HG03520 (cell line): ENCODE measurements at regions not wholly inside any gene's neighbourhood (a gene's known extent, or its start where the extent isn't known, plus 50 kb on each side); places are given as distances from the start of the nearest gene placed in this dataset.

Experiments
- ATAC-seq: cut with Tn5 transposase; IDR thresholded peaks from one replicate; pipeline ENCODE4 v1.9.1; 2021; ENCODE audit warnings: mild to moderate bottlenecking, moderate library complexity; ENCODE audit not compliant: unreplicated experiment

DNA sequence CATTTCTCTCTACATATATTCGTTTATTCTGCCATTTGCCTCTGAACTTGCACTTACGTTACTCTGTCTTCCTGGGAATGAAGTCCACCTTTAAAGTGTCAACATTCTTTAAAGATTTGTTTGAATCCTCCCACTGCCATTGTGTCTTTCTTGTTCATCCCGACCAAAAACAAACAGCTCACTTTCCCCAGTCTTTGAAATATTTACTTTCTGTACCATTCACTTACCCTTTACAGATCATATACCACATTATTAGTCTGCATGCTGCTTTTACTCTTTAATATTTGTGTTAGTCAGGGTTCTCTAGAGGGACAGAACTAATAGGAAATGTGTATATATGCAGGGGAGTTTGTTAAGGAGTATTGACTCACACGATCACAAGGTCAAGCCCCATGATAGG lies 176.6 kb upstream of the STARD13 start:
- no peak for ATAC-seq

DNA sequence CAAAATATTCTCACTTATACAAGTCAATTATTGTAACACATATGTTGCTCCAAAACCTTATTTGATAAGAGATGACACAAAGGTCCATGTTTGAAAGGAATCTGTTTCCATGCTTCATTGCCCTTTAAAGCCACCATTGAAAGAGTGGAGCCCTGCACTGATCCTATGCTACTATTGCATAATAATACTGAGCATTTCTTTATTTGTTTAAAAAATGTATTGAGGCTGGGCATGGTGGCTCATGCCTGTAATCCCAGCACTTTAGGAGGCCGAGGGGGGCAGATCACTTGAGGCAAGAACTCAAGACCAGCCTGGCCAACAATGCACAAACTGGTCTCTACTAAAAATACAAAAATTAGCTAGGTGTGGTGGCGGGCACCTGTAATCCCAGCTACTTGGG lies 178.8 kb upstream of the STARD13 start:
- no peak for ATAC-seq

DNA sequence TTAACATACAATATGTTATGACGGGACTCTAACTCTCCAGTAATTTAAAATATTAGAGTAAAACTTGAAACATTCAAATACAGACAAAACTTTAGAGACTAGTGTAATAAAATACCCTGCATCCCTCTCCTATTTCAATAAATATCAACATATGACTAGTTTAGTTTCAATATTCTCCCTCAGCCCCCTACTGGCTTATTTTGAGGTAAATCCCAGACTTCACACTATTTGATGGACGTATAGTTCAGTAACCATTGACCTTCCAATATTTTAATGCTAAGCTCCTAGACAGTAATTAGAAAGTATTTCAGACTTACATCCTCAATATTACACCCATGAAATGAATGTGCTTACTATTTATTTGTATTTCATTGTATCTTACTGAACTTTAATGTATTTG lies 180.7 kb upstream of the STARD13 start:
- ATAC-seq = no peak

DNA sequence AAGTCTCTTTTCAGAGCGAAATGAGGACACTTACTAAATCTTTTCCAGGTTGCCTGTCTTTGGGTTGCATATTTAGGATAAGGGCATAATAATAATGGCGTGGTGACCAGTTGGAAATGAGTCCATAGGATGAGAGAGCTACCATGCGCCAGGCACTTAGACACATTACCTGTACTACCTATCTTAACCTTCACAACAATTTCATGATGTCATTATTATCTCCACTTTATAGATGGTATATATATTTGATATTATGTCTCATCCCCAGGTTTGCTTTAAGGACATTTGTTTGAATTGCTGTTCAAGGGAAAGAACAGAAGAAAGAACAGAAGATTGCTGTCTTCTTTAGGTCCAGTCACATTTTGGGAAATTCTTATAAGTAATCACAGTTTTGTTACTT lies 182.0 kb upstream of the STARD13 start:
- no peak for ATAC-seq

DNA sequence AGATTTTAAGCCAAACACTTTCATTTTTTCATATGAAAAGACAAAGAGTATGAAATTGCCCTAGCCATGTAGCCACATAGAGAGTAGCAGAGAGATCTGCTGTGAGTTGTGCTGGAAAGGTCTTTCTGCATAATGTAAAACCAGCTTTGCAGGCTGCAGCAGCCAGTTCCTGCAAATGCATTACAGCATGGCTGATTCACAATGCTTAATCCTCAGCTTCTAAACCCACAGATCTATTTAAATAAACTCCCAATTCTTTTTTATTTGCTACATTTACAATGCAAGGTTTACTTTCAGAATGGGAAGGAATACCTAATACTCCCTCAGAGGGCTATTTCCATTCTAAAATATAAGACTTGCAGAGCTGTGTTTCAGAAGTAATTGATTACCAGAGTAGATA lies 185.6 kb upstream of the STARD13 start:
- ATAC-seq = no peak

DNA sequence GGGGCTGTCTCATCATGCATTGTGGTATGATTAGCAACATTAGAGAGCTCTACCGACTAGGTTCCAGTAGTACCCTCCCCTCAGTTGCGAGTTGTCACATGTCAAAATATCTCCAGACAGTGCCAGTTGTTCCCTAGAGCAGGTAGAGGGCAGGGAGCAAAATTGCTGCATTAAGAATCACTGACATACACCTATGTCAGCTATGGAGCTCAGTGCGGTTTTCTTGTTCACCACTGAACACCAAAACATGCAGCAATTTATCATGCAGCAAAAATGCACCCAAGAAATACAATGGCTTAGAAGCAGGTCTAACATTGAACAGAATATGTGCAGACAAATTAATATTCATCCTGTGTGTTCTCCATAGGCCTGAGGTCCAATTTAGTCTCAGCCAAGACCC lies 186.9 kb upstream of the STARD13 start:
- no peak for ATAC-seq

DNA sequence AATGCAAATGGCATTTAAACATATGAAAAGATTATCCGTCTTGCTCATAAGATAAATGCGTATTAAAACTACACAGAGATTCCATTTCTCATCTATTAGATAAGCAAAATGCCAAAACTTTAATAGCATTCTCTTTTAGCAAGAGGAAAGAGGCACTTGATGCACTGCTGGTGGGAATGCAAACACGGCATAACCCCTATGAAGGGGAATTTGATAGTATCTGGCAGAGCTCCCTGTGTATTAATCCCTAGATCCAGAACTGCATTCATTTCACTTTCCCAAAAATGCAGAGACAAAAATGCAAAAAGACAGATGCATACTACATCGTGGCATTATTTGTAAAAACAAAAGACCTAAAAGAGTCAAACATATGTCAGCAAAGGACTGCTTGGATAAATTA lies 193.6 kb upstream of the STARD13 start:
- no peak for ATAC-seq

- no peak for ATAC-seq
Observed at GRCh38 chr13:33480561-33480960, 195.0 kb upstream of the STARD13 start.

DNA sequence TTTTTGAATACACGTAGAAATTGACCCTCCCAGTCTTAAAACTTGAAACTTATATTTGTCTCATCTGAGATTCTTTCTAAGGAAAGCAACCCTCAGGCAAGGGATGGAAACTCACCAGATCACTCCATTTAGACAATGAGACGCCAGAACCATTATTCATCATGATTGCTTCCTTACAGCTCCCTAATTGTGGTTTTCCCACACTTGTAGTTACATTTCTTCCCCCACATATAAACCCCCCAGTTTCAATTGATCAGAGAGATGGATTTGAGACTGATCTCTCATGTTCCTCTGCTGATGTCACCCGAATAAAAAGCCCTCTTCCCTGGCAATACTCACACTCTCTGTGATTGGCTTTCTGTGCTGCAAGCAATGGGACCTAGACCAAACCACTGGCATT lies 197.9 kb upstream of the STARD13 start:
- ATAC-seq = no peak

DNA sequence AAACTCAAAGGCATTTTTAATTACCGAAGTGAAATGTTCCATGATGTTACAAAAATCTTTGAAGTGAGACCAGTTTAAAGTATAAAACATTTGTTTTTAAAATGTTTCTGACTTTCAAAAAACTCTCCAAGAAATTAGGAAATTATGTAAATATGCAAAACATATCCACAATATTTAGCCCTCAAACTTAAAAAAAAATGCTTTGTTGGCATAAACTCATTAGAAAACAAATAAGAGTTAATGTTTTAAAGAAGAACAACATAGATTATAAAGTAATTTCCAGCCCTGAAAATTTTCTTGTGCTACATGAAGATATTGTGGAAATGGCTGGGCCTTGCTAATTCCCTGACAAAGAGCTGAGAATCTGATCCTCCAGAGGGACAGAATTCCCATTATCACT lies 199.7 kb upstream of the STARD13 start:
- ATAC-seq = no peak

- no peak for ATAC-seq
Observed at GRCh38 chr13:33487575-33488243, 202.2 kb upstream of the STARD13 start.

DNA sequence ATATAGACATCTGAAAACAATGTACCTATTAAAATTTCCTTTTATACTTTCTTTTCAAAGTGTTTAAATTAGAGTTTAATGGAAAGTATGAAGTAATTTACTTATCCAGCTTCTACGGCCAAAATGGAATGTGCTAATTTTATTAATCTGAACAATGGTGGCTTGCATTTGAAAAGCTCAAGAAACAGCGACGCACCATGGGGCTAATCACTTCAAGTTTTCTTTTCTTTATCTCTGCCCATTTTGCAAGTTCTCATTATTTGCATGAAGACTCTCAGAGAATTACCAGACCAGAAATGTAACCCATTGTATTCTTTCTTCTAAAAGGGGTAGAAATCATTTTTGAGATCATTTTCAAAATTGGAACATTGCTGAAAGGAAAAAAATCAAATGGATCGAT lies 204.0 kb upstream of the STARD13 start:
- no peak for ATAC-seq

GRCh38 chr13:33490461-33491327 lies 205.1 kb upstream of the STARD13 start:
- ATAC-seq = no peak

- ATAC-seq = no peak
Observed at GRCh38 chr13:33493672-33494365, 208.3 kb upstream of the STARD13 start.

DNA sequence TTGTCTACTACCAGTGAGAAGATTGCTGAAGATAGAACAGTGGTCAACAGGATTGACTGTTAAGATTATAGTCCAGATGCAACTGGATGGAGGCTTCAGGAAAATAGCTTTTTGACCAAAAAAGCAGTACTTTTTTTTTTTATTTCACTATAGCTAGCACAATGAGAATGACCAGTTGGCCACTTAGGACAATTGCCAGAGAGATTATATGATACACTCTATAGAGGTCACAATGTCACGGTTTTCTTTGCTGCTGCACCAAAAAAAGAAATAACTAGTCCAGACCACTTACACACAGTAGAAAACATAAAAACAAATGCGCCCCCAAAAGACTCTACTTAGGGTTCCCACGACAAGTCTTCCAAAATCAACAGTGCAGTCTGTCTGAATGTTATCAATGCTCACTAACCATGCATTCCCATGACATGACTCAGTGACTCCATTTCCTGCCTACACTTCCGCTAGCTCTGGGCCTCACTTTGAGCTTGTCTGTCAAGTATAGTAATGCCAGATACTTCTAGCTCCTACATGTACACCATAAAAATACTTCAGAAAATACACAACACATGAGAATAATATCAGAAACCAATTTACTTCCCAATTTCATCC lies 209.1 kb upstream of the STARD13 start:
- ATAC-seq = no peak

- ATAC-seq = no peak
Observed at GRCh38 chr13:33496336-33496735, 210.8 kb upstream of the STARD13 start.

GRCh38 chr13:33497146-33497845 lies 211.7 kb upstream of the STARD13 start:
- no peak for ATAC-seq

DNA sequence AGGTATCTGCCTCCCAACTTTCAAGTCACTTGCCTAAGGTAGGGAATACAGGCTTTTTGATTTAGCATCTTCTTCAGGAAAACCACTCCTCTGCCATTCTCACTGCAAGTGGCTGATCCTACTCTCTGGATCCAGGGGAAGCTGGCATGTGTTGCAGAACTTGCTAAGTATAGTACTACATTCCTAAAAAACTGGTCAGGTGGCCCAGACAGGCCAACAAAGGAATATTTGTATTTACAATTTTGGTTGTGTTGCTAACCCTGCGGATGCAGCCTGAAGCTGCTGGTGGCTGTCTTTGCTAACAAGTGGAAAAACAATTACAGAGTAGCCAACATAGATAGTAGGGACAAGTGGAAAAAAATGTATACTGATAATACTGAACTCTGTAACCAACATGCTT lies 222.5 kb upstream of the STARD13 start:
- no peak for ATAC-seq

DNA sequence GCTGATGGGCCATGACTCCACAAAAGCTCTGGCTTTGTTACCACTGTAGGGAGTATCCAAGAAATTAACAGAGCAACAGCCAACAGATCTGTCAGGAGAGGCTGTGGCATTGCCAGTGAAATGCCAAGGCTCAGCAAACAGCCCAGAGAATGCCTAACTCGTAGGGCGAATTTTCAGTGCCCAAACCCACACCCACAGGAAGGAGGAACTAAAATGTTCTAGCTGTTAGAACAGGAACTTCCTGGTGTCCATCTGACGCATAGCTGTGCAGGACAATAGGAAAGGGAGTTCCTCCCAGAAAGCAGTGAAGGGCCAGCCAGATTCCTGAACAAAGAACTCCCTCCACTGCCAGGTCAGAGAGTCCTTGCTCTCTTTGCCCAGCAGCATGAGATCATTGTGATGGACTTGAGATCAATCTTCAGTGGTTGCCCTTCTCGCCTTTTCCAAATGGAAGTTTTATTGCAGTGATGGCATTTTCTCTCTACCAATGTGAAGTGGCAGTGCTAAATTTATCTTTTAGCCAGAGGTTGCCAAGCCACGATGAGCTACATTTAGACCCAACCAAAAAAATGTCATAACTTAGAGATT lies 224.2 kb upstream of the STARD13 start:
- ATAC-seq = no peak

- no peak for ATAC-seq
Observed at GRCh38 chr13:33510350-33510970, 224.9 kb upstream of the STARD13 start.
